CD14-positive monocyte (primary cell): ENCODE measurements at regions not wholly inside any gene's neighbourhood (a gene's known extent, or its start where the extent isn't known, plus 50 kb on each side); places are given as distances from the start of the nearest gene placed in this dataset.

Experiments used
- DNase-seq, 3 donors: peaks; one replicate each; pipeline ENCODE4 v3.0.0-alpha.2; 2011 to 2022
- H2AFZ ChIP-seq: 2 replicates; pipeline ENCODE4 v1.6.0; 2012; ENCODE audit warnings: mild to moderate bottlenecking, low read depth, low read length, inconsistent platforms; ENCODE audit not compliant: insufficient read depth, poor library complexity, severe bottlenecking
- H3K27ac ChIP-seq, 2 donors: 1 replicate in 1 of 2; 2 replicates in 1 of 2; pipeline ENCODE4 v1.5.1; 2012 to 2013; ENCODE audit warnings: low read length in 2 of 2, control low read depth in 1 of 2, inconsistent platforms in 1 of 2, low read depth in 1 of 2, mild to moderate bottlenecking in 1 of 2
- H3K27me3 ChIP-seq, 2 donors: one replicate each; pipeline versions ENCODE4 v1.6.0 to v1.6.1; 2011 to 2013; ENCODE audit warnings: low read length in 2 of 2; ENCODE audit not compliant: control insufficient read depth in 2 of 2, insufficient read depth in 2 of 2
- H3K36me3 ChIP-seq, 2 donors: replicated peaks in 1 of 2; 1 replicate in 1 of 2; 2 replicates in 1 of 2; pipeline versions ENCODE4 v1.5.1 to v1.6.1; 2012 to 2013; ENCODE audit warnings: low read length in 2 of 2, control low read depth in 1 of 2, inconsistent platforms in 1 of 2, mild to moderate bottlenecking in 1 of 2; ENCODE audit not compliant: insufficient read depth in 2 of 2, control insufficient read depth in 1 of 2
- H3K4me1 ChIP-seq, 2 donors: 1 replicate in 1 of 2; 2 replicates in 1 of 2; pipeline versions ENCODE4 v1.5.1 to v1.6.1; 2012 to 2013; ENCODE audit warnings: low read length in 2 of 2, control low read depth in 1 of 2, inconsistent platforms in 1 of 2, mild to moderate bottlenecking in 1 of 2, moderate library complexity in 1 of 2; ENCODE audit not compliant: insufficient read depth in 2 of 2, control insufficient read depth in 1 of 2
- H3K4me2 ChIP-seq: replicated peaks from 2 replicates; pipeline ENCODE3; 2012; ENCODE audit warnings: low read length, moderate library complexity, mild to moderate bottlenecking; ENCODE audit not compliant: poor library complexity, severe bottlenecking; ENCODE audit errors: extremely low read depth
- H3K4me3 ChIP-seq, 3 experiments: fragments of 200-600 bp in 1 of 3; sonication (generic) in 1 of 3; replicated peaks in 1 of 3; 1 replicate in 2 of 3; 2 replicates in 1 of 3; pipeline ENCODE4 v1.5.1; 2011 to 2013; ENCODE audit warnings: low read length in 3 of 3, mild to moderate bottlenecking in 3 of 3, control low read depth in 2 of 3, low read depth in 2 of 3, inconsistent platforms in 1 of 3, moderate library complexity in 1 of 3
- H3K79me2 ChIP-seq: 2 replicates; pipeline ENCODE4 v1.6.0; 2012; ENCODE audit warnings: mild to moderate bottlenecking, control low read depth, inconsistent platforms, low read length, moderate library complexity; ENCODE audit not compliant: insufficient read depth
- H3K9ac ChIP-seq: 2 replicates; pipeline ENCODE4 v1.6.0; 2017; ENCODE audit warnings: low read length, mild to moderate bottlenecking; ENCODE audit not compliant: insufficient read depth, poor library complexity, severe bottlenecking
- H3K9me3 ChIP-seq, 2 donors: replicated peaks in 1 of 2; 1 replicate in 1 of 2; 2 replicates in 1 of 2; pipeline versions ENCODE4 v1.5.1 to v1.6.1; 2012 to 2013; ENCODE audit warnings: low read length in 2 of 2, control low read depth in 1 of 2; ENCODE audit not compliant: control insufficient read depth in 1 of 2, insufficient read depth in 1 of 2
- H4K20me1 ChIP-seq: 2 replicates; pipeline ENCODE4 v1.6.0; 2012; ENCODE audit warnings: mild to moderate bottlenecking, low read length, control low read depth, moderate library complexity; ENCODE audit not compliant: insufficient read depth
- H3K27ac Mint-ChIP-seq, 7 donors: one replicate each; pipeline ENCODE4 v1.8.0; 2020; ENCODE audit warnings: mild to moderate bottlenecking in 7 of 7, mixed read lengths in 7 of 7, moderate library complexity in 6 of 7, inconsistent platforms in 2 of 7
- H3K27me3 Mint-ChIP-seq, 3 donors: one replicate each; pipeline ENCODE4 v1.8.0; 2021 to 2022; ENCODE audit warnings: low read depth in 3 of 3, mild to moderate bottlenecking in 3 of 3, mixed read lengths in 3 of 3, moderate library complexity in 3 of 3, inconsistent platforms in 1 of 3
- H3K36me3 Mint-ChIP-seq, 2 donors: one replicate each; pipeline ENCODE4 v1.8.0; 2020; ENCODE audit warnings: mixed read lengths in 2 of 2, inconsistent platforms in 1 of 2, mild to moderate bottlenecking in 1 of 2
- H3K4me1 Mint-ChIP-seq: one replicate; pipeline ENCODE4 v1.8.0; 2020; ENCODE audit warnings: mild to moderate bottlenecking, mixed read lengths
- H3K4me3 Mint-ChIP-seq, 2 donors: one replicate each; pipeline ENCODE4 v1.8.0; 2020; ENCODE audit warnings: mild to moderate bottlenecking in 2 of 2, mixed read lengths in 2 of 2, moderate library complexity in 1 of 2
- H3K9me3 Mint-ChIP-seq, 7 donors: one replicate each; pipeline ENCODE4 v1.8.0; 2020 to 2022; ENCODE audit warnings: mixed read lengths in 7 of 7, mild to moderate bottlenecking in 6 of 7, moderate library complexity in 6 of 7, inconsistent platforms in 2 of 7
- WGBS: methylation state at CpG from one replicate; pipeline ENCODE4 v1.1.5; 2013; ENCODE audit warnings: missing lambda C conversion rate; ENCODE audit not compliant: insufficient coverage; 5-methylcytosine and 5-hydroxymethylcytosine counted together
- intact Hi-C, 2 donors: fragments of 100-400 bp; cut with micrococcal nuclease; formaldehyde crosslinking; loops; one replicate each; pipeline versions ENCODE4 v1.15.0 to v1.15.1; 2023
- TF ChIP-seq, protein P1 (sequence below): fragments of 200-600 bp; IDR thresholded peaks from one replicate; pipeline ENCODE4 v1.8.0; 2022; ENCODE audit warnings: antibody characterized with exemption, mild to moderate bottlenecking

DNA sequence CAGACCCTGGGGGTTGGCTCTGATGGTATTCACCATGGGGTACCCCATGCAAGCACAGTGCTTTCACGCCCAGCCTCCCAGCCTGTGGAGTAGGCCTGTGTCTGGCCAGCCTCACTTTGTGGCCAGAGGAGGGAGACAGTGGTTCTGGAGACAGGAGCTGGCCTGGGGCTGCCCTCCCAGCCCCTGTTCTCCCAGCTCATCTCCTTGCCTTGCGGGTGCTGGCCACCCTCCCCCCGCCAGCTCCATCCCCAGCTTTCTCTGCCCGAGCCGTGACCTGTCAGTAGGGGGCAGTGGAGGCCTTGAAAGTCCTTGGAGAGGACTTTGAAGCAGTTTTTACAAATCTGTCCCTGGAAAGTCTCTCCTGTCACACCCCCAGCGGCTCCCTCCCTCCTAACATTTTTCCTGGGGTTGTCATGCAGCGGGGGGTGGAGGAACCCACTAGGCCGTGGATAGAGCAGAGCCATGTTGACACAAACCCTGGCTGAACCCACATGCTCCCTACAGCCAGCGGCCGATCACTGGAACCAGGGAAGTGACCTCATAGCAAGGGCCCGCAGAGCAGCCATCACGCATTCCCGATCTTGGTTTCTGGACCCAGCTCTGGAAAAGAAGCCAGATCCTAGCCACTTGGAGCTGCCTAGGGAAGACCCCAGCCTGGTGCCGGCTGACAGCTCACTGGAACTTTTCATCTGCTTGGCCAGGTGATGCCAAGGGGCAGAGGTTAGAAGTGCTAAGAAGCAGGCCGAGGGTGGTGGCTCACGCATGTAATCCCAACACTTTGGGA is 289.4 kb downstream of the SEC14L1 start:
- peaks cover 83 to 88% of the 10 kb centered on the region in 2 donors for H3K4me1 ChIP-seq
- peak overlapping the region; percentile 57 for H3K4me2 ChIP-seq
- peak overlapping the region in 1 of 3 experiments; percentile 55 for H3K4me3 ChIP-seq
- WGBS: 77% methylated on average over 9 of the region's 16 CpGs
- H4K20me1 ChIP-seq: peaks cover 9% of the 10 kb centered on the region
- peaks cover 17 to 36% of the 10 kb centered on the region in 2 donors for H3K36me3 Mint-ChIP-seq
- H3K36me3 ChIP-seq: no peaks in the 10 kb centered on the region
- H3K27me3 Mint-ChIP-seq: peaks cover 0 to 3% (median 0%) of the 10 kb centered on the region in 3 donors
- H3K9ac ChIP-seq: peak overlapping the region; percentile 44
- intact Hi-C loops: loop anchor here (1.0 to 5.0 kb wide), 5 partner anchors 32 to 99 kb away; no protein-coding TSS in a partner anchor
- peaks cover 66% of the 10 kb centered on the region for H3K79me2 ChIP-seq
- peak overlapping the region; percentile 53 to 67 for H3K27ac ChIP-seq
- no peak overlapping the region for H2AFZ ChIP-seq
- H3K27me3 ChIP-seq: no peaks in the 10 kb centered on the region
- H3K9me3 ChIP-seq: no peaks in the 10 kb centered on the region
- H3K4me3 Mint-ChIP-seq: peak overlapping the region; percentile 56 to 84
- peak overlapping the region in 6 of 7 donors; percentile 75 to 93 (median 84) for H3K27ac Mint-ChIP-seq
- DNase-seq: peak; percentile 65 to 73 (median 65)
- H3K4me1 Mint-ChIP-seq: peaks cover 84% of the 10 kb centered on the region
- TF ChIP-seq, protein P1, sequence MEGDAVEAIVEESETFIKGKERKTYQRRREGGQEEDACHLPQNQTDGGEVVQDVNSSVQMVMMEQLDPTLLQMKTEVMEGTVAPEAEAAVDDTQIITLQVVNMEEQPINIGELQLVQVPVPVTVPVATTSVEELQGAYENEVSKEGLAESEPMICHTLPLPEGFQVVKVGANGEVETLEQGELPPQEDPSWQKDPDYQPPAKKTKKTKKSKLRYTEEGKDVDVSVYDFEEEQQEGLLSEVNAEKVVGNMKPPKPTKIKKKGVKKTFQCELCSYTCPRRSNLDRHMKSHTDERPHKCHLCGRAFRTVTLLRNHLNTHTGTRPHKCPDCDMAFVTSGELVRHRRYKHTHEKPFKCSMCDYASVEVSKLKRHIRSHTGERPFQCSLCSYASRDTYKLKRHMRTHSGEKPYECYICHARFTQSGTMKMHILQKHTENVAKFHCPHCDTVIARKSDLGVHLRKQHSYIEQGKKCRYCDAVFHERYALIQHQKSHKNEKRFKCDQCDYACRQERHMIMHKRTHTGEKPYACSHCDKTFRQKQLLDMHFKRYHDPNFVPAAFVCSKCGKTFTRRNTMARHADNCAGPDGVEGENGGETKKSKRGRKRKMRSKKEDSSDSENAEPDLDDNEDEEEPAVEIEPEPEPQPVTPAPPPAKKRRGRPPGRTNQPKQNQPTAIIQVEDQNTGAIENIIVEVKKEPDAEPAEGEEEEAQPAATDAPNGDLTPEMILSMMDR: peak; percentile 96
- H3K9me3 Mint-ChIP-seq: no peaks in the 10 kb centered on the region

- Mint-ChIP-seq H3K27ac (peak overlapping the region in 1 of 7 donors; percentile 36), H3K27me3 (peaks cover 0 to 3% (median 0%) of the 10 kb centered on the region in 3 donors), H3K36me3 (peaks cover 18 to 35% of the 10 kb centered on the region in 2 donors), H3K4me1 (peaks cover 84% of the 10 kb centered on the region), H3K9me3 (no peaks in the 10 kb centered on the region), H3K4me3 (no peak overlapping the region)
- WGBS: 76% methylated on average over 11 of the region's 16 CpGs
- H3K4me3 ChIP-seq: no peak overlapping the region
- H2AFZ ChIP-seq: no peak overlapping the region
- H3K27ac ChIP-seq: no peak overlapping the region
- intact Hi-C loops: loop anchor here in 1 of 2 donors (5.0 kb wide), 1 partner anchor 60 kb away; no protein-coding TSS in a partner anchor
- H3K4me2 ChIP-seq: no peak overlapping the region
- TF ChIP-seq, protein P1: no peak
- no peak for DNase-seq
- H3K4me1 ChIP-seq: peaks cover 83 to 88% of the 10 kb centered on the region in 2 donors
- H4K20me1 ChIP-seq: peaks cover 9% of the 10 kb centered on the region
- H3K27me3 ChIP-seq: no peaks in the 10 kb centered on the region
- H3K36me3 ChIP-seq: no peaks in the 10 kb centered on the region
- H3K9ac ChIP-seq: no peak overlapping the region
- H3K9me3 ChIP-seq: no peaks in the 10 kb centered on the region
- H3K79me2 ChIP-seq: peaks cover 67% of the 10 kb centered on the region
These were observed 291.4 kb downstream of the SEC14L1 start for GRCh38 chr17:77432034-77432661.
